Astrocyte of the cerebellum (primary cell): ENCODE measurements at regions not wholly inside any gene's neighbourhood (a gene's known extent, or its start where the extent isn't known, plus 50 kb on each side); places are given as distances from the start of the nearest gene placed in this dataset.
"Not testable (repeated sequence)": the region's sequence is repeated elsewhere in the genome, so short reads cannot be mapped to it uniquely, and the experiment has no call there.

Experiments used
- DNase-seq: peaks from one replicate; pipeline ENCODE4 v3.0.0-alpha.2; 2011; ENCODE audit warnings: low read depth
- H3K4me3 ChIP-seq: 2 replicates; pipeline ENCODE4 v1.5.1; 2011; ENCODE audit warnings: mild to moderate bottlenecking, low read depth, low read length, moderate library complexity
- in situ Hi-C: cut with HindIII; loops from 2 replicates; pipeline ENCODE4 v1.10.0; 2017; ENCODE audit warnings: low sequenced_read_pairs
- TF ChIP-seq, protein P1 (sequence below): IDR thresholded peaks from 2 replicates; pipeline ENCODE4 v1.5.1; 2012; ENCODE audit warnings: low read length, low read depth, moderate library complexity, mild to moderate bottlenecking; ENCODE audit errors: missing control alignments

DNA sequence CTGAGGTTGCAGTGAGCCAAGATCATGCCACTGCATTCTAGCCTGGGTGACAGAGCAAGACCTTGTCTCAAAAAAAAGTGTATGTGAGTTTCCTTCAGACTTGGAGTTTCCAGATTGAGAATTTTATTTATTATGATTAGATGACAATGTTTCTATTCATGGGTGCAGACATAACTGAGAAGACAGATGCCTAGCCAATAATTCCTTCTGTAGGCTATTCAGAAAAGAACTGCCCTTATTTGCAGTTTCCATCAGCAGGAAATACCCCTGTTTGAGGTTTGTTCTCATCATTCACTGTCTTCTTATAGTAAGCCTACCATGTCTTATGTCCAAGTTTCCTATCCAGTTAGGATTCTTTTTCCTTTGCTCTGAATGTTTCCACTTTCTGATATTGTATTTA lies 269.0 kb downstream of the KTN1 start:
- TF ChIP-seq, protein P1, sequence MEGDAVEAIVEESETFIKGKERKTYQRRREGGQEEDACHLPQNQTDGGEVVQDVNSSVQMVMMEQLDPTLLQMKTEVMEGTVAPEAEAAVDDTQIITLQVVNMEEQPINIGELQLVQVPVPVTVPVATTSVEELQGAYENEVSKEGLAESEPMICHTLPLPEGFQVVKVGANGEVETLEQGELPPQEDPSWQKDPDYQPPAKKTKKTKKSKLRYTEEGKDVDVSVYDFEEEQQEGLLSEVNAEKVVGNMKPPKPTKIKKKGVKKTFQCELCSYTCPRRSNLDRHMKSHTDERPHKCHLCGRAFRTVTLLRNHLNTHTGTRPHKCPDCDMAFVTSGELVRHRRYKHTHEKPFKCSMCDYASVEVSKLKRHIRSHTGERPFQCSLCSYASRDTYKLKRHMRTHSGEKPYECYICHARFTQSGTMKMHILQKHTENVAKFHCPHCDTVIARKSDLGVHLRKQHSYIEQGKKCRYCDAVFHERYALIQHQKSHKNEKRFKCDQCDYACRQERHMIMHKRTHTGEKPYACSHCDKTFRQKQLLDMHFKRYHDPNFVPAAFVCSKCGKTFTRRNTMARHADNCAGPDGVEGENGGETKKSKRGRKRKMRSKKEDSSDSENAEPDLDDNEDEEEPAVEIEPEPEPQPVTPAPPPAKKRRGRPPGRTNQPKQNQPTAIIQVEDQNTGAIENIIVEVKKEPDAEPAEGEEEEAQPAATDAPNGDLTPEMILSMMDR: no peak
- DNase-seq: no peak
- in situ Hi-C loops: no loop called here
- H3K4me3 ChIP-seq: no peak overlapping the region

DNA sequence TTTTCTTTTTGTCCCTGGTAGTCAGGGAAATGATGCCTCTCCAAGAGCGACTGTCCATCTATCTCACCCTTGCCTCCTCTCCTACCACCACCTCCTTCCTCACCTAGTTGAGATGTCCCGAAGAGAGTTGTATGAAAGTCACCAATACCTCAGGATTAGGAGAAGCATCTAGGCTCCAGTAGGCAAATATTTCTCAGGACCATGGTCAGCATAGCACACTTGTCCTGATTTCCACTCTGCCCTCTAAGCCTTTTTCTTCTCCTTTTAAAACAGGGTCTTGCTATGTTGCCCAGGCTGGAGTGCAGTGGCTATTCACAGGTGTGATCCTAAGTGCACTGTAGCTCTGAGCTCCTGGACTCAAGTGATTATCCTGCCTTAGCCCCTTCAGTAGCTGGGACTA lies 268.4 kb upstream of the PELI2 start:
- DNase-seq: no peak
- no peak overlapping the region for H3K4me3 ChIP-seq
- TF ChIP-seq, protein P1: no peak
- in situ Hi-C loops: no loop called here

- H3K4me3 ChIP-seq: no peak overlapping the region
- TF ChIP-seq, protein P1: no peak
- DNase-seq: no peak
- in situ Hi-C loops: no loop called here
These were observed 267.4 kb upstream of the PELI2 start for GRCh38 chr14:55850825-55851241.

GRCh38 chr14:55851301-55851700 lies 266.9 kb upstream of the PELI2 start:
- TF ChIP-seq, protein P1: no peak
- DNase-seq: no peak
- no peak overlapping the region for H3K4me3 ChIP-seq
- in situ Hi-C loops: no loop called here

DNA sequence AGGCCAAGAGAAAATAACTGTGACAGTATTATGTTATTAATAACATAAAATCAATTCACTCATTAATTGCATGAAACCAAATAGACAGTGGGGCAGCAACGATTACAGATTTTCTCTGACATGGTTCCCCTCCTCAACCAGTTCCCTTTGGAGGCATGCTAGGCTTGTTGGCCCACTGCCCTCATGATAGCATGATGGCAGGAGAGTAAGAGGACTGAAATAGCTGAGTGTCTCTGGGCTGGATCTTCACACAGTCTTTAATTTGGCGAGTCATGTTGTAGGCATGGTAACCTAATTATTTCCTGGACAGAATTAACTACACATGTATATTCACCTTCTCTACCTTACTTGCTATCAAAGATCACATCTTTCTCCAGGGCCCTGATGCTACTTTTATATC lies 266.2 kb upstream of the PELI2 start:
- H3K4me3 ChIP-seq: no peak overlapping the region
- in situ Hi-C loops: no loop called here
- TF ChIP-seq, protein P1: no peak
- no peak for DNase-seq

DNA sequence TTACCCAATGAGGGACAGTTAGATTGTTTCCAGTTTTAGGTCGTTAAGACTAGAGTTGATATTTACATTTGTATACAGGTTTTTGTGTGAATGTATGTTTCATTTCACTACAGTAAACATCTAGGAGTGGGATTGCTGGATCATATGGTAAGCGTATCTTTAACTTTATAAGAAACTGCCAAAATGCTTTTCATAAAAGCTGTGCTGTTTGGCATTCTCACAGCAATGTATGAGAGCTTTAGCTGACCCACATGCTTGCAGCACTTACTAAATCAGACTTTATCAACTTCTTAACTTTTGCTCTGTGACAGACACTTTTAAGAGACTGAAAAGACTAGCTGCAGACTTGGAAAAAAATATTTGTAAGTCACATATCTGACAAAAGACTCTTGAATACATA lies 262.5 kb upstream of the PELI2 start:
- TF ChIP-seq, protein P1: no peak
- no peak overlapping the region for H3K4me3 ChIP-seq
- in situ Hi-C loops: no loop called here
- no peak for DNase-seq

DNA sequence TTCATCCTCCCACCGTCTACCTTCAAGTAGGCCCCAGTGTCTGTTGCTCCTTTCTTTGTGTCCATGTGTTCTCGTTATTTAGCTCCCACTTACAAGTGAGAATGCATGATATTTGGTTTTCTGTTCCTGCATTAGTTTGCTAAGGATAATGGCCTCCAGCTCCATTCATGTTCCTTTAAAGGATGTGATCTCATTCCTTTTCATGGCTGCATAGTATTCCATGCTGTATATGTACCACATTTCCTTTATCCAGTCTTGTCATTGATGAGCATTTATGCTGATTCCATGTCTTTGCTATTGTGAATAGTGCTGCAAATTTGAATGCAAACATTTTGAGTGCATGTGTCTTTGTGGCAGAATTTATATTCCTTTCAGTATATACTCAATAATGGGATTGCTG lies 259.6 kb upstream of the PELI2 start:
- in situ Hi-C loops: no loop called here
- TF ChIP-seq, protein P1: no peak
- DNase-seq: no peak
- no peak overlapping the region for H3K4me3 ChIP-seq

GRCh38 chr14:55861561-55861960 lies 256.6 kb upstream of the PELI2 start:
- in situ Hi-C loops, H3K4me3 ChIP-seq, DNase-seq: not testable (repeated sequence)
